SIG-M5 (cell line): ENCODE measurements at regions not wholly inside any gene's neighbourhood (a gene's known extent, or its start where the extent isn't known, plus 50 kb on each side); places are given as distances from the start of the nearest gene placed in this dataset.
"Not testable (repeated sequence)": the region's sequence is repeated elsewhere in the genome, so short reads cannot be mapped to it uniquely, and the experiment has no call there.

Experiments
- DNase-seq: peaks from one replicate; lab custom pipeline; 2025; lab: John Stamatoyannopoulos, UW

GRCh38 chr1:146326863-146327262 lies 98.0 kb upstream of the NOTCH2NLA start:
- not testable (repeated sequence) for DNase-seq

GRCh38 chr1:146324463-146324862 lies 95.6 kb upstream of the NOTCH2NLA start:
- not testable (repeated sequence) for DNase-seq

- DNase-seq, result not testable (repeated sequence)
These were observed 94.5 kb upstream of the NOTCH2NLA start for GRCh38 chr1:146323302-146323701.

GRCh38 chr1:146322893-146323292 lies 94.1 kb upstream of the NOTCH2NLA start:
- not testable (repeated sequence) for DNase-seq

GRCh38 chr1:146318715-146319114 lies 89.9 kb upstream of the NOTCH2NLA start:
- not testable (repeated sequence) for DNase-seq

- DNase-seq, result not testable (repeated sequence)
These were observed 89.0 kb upstream of the NOTCH2NLA start for GRCh38 chr1:146317785-146318184.

GRCh38 chr1:146314449-146315246 lies 85.8 kb upstream of the NOTCH2NLA start:
- DNase-seq, result not testable (repeated sequence)

GRCh38 chr1:146310579-146310978 lies 81.8 kb upstream of the NOTCH2NLA start:
- not testable (repeated sequence) for DNase-seq

- DNase-seq, result not testable (repeated sequence)
These were observed 80.6 kb upstream of the NOTCH2NLA start for GRCh38 chr1:146309427-146309826.

- DNase-seq, result not testable (repeated sequence)
These were observed 80.1 kb upstream of the NOTCH2NLA start for GRCh38 chr1:146308892-146309291.

- DNase-seq, result not testable (repeated sequence)
These were observed 79.3 kb upstream of the NOTCH2NLA start for GRCh38 chr1:146308152-146308551.

GRCh38 chr1:146307632-146308031 lies 78.8 kb upstream of the NOTCH2NLA start:
- DNase-seq, result not testable (repeated sequence)

- DNase-seq, result not testable (repeated sequence)
These were observed 77.8 kb upstream of the NOTCH2NLA start for GRCh38 chr1:146306651-146307050.

GRCh38 chr1:146305442-146305841 lies 76.6 kb upstream of the NOTCH2NLA start:
- DNase-seq, result not testable (repeated sequence)

GRCh38 chr1:146298575-146298897 lies 69.7 kb upstream of the NOTCH2NLA start:
- not testable (repeated sequence) for DNase-seq

GRCh38 chr1:146297781-146298574 lies 69.2 kb upstream of the NOTCH2NLA start:
- DNase-seq, result not testable (repeated sequence)

GRCh38 chr1:146292940-146293936 lies 64.4 kb upstream of the NOTCH2NLA start:
- not testable (repeated sequence) for DNase-seq

GRCh38 chr1:146292424-146292823 lies 63.6 kb upstream of the NOTCH2NLA start:
- not testable (repeated sequence) for DNase-seq

GRCh38 chr1:146287881-146288280 lies 59.1 kb upstream of the NOTCH2NLA start:
- not testable (repeated sequence) for DNase-seq

- not testable (repeated sequence) for DNase-seq
These were observed 55.9 kb upstream of the NOTCH2NLA start for GRCh38 chr1:146284760-146285159.

- not testable (repeated sequence) for DNase-seq
These were observed 54.7 kb upstream of the NOTCH2NLA start for GRCh38 chr1:146283527-146283880.
